Astrocyte (in vitro differentiated cells and primary cell): ENCODE measurements at regions not wholly inside any gene's neighbourhood (a gene's known extent, or its start where the extent isn't known, plus 50 kb on each side); places are given as distances from the start of the nearest gene placed in this dataset.
"Not testable (repeated sequence)": the region's sequence is repeated elsewhere in the genome, so short reads cannot be mapped to it uniquely, and the experiment has no call there.

Experiments used
- DNase-seq: peaks from one replicate; pipeline ENCODE4 v3.0.0-alpha.2; 2010; ENCODE audit warnings: low read depth
- FAIRE-seq: peaks from 2 replicates; lab custom pipeline; 2011; peaks lifted over from hg19 to GRCh38; lab: Jason Lieb, UNC
- H2AFZ ChIP-seq: 2 replicates; pipeline ENCODE4 v1.6.0; 2012; ENCODE audit warnings: low read depth, low read length, inconsistent platforms
- H3K27ac ChIP-seq: 2 replicates; pipeline ENCODE4 v1.5.1; 2011; ENCODE audit warnings: low read depth, low read length, inconsistent platforms
- H3K27me3 ChIP-seq: 2 replicates; pipeline ENCODE4 v1.6.0; 2011; ENCODE audit warnings: low read length, inconsistent platforms; ENCODE audit not compliant: insufficient read depth
- H3K36me3 ChIP-seq: 2 replicates; pipeline ENCODE4 v1.5.1; 2011; ENCODE audit warnings: low read length, inconsistent platforms; ENCODE audit not compliant: insufficient read depth
- H3K4me1 ChIP-seq: 2 replicates; pipeline ENCODE4 v1.5.1; 2011; ENCODE audit warnings: low read length, inconsistent platforms; ENCODE audit not compliant: insufficient read depth
- H3K4me2 ChIP-seq: 2 replicates; pipeline ENCODE4 v1.6.0; 2012; ENCODE audit warnings: low read length, inconsistent platforms
- H3K4me3 ChIP-seq: 2 replicates; pipeline ENCODE4 v1.5.1; 2011; ENCODE audit warnings: low read depth, mild to moderate bottlenecking, low read length, inconsistent platforms; ENCODE audit not compliant: insufficient read depth
- H3K79me2 ChIP-seq: 2 replicates; pipeline ENCODE4 v1.6.0; 2012; ENCODE audit warnings: mild to moderate bottlenecking, low read length, inconsistent platforms; ENCODE audit not compliant: insufficient read depth
- H3K9ac ChIP-seq: 2 replicates; pipeline ENCODE4 v1.6.0; 2012; ENCODE audit warnings: mild to moderate bottlenecking, low read length, inconsistent platforms
- H3K9me3 ChIP-seq: 2 replicates; pipeline ENCODE4 v1.5.1; 2012; ENCODE audit warnings: low read depth, mild to moderate bottlenecking, low read length, inconsistent platforms; ENCODE audit not compliant: insufficient read depth
- H4K20me1 ChIP-seq: 2 replicates; pipeline ENCODE4 v1.6.0; 2012; ENCODE audit warnings: low read length, inconsistent platforms; ENCODE audit not compliant: insufficient read depth
- H3K27ac Mint-ChIP-seq: one replicate; pipeline ENCODE4 v1.8.0; 2021; ENCODE audit warnings: mild to moderate bottlenecking, mixed read lengths; ENCODE audit not compliant: unreplicated experiment
- H3K27me3 Mint-ChIP-seq: one replicate; pipeline ENCODE4 v1.8.0; 2021; ENCODE audit warnings: low read depth, mixed read lengths; ENCODE audit not compliant: unreplicated experiment
- H3K36me3 Mint-ChIP-seq: one replicate; pipeline ENCODE4 v1.8.0; 2021; ENCODE audit warnings: low read depth, mixed read lengths; ENCODE audit not compliant: unreplicated experiment
- H3K4me1 Mint-ChIP-seq: one replicate; pipeline ENCODE4 v1.8.0; 2021; ENCODE audit warnings: low read depth, mixed read lengths; ENCODE audit not compliant: unreplicated experiment
- H3K4me3 Mint-ChIP-seq: one replicate; pipeline ENCODE4 v1.8.0; 2021; ENCODE audit warnings: mild to moderate bottlenecking, moderate library complexity, mixed read lengths; ENCODE audit not compliant: unreplicated experiment
- H3K9me3 Mint-ChIP-seq: one replicate; pipeline ENCODE4 v1.8.0; 2021; ENCODE audit warnings: mild to moderate bottlenecking, mixed read lengths; ENCODE audit not compliant: unreplicated experiment
- EZH2 ChIP-seq: IDR thresholded peaks from 2 replicates; pipeline ENCODE4 v1.6.1; 2012; ENCODE audit warnings: mild to moderate bottlenecking, low read length, inconsistent platforms; ENCODE audit not compliant: insufficient read depth
- TF ChIP-seq, protein P1 (sequence below): IDR thresholded peaks from 2 replicates; pipeline ENCODE4 v1.5.1; 2011; ENCODE audit warnings: low read depth, mild to moderate bottlenecking, inconsistent platforms, low read length, moderate library complexity; ENCODE audit not compliant: insufficient read depth

DNA sequence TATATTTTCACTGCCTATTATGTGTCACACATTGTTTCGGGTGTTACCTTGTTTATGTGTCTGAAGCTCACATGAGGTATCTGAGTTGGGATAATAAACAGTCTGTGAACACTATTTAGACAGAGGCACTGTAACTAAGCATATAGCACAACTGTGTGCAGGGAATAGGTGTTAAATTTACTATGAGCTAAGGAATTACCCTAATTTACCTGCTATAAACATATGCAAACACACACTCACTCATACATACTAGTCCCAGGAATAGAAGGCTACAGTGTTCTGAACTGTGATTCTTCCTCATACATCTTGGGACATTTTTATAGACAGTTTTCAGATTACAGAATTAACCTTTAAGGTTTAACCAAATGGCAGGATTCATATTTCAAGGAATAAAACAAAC lies 127.6 kb upstream of the SPANXN4 start:
- Mint-ChIP-seq H3K36me3 (no peaks in the 10 kb centered on the region), H3K4me3 (no peak overlapping the region), H3K27me3 (no peaks in the 10 kb centered on the region), H3K9me3 (no peaks in the 10 kb centered on the region), H3K27ac (no peak overlapping the region), H3K4me1 (no peaks in the 10 kb centered on the region)
- Histone ChIP-seq H3K27ac (no peak overlapping the region), H3K4me3 (no peak overlapping the region), H3K4me2 (no peak overlapping the region), H4K20me1 (no peaks in the 10 kb centered on the region), H3K4me1 (no peaks in the 10 kb centered on the region), H3K9ac (no peak overlapping the region), H2AFZ (no peak overlapping the region), H3K27me3 (no peaks in the 10 kb centered on the region), H3K79me2 (no peaks in the 10 kb centered on the region), H3K9me3 (no peaks in the 10 kb centered on the region), H3K36me3 (no peaks in the 10 kb centered on the region)
- TF ChIP-seq, protein P1, sequence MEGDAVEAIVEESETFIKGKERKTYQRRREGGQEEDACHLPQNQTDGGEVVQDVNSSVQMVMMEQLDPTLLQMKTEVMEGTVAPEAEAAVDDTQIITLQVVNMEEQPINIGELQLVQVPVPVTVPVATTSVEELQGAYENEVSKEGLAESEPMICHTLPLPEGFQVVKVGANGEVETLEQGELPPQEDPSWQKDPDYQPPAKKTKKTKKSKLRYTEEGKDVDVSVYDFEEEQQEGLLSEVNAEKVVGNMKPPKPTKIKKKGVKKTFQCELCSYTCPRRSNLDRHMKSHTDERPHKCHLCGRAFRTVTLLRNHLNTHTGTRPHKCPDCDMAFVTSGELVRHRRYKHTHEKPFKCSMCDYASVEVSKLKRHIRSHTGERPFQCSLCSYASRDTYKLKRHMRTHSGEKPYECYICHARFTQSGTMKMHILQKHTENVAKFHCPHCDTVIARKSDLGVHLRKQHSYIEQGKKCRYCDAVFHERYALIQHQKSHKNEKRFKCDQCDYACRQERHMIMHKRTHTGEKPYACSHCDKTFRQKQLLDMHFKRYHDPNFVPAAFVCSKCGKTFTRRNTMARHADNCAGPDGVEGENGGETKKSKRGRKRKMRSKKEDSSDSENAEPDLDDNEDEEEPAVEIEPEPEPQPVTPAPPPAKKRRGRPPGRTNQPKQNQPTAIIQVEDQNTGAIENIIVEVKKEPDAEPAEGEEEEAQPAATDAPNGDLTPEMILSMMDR = no peak
- no peak for TF ChIP-seq EZH2
- FAIRE-seq (no peak), DNase-seq (no peak)

DNA sequence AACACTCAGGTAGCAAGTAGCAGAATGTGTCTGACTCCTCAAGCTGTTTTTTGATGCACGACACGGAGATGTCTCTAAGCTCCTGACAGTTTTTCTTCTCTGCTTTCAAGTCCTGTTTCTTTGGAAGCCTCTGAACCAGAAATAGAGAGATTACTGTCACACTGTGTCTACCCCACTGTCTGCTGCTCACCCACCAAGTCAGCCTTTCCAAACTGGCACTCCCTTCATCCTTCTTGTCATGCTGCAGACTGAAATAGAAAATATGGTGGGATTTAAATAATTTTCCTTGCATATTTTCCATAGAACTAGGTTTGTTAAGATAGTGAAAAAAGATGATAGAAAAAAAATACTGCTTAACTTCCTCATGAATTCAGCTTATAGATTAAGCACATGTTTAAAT lies 102.5 kb upstream of the SPANXN4 start:
- DNase-seq (no peak), FAIRE-seq (peak; percentile 93)
- Histone ChIP-seq H3K79me2 (no peaks in the 10 kb centered on the region), H2AFZ (no peak overlapping the region), H3K27me3 (no peaks in the 10 kb centered on the region), H4K20me1 (no peaks in the 10 kb centered on the region), H3K4me3 (no peak overlapping the region), H3K9me3 (no peaks in the 10 kb centered on the region), H3K36me3 (no peaks in the 10 kb centered on the region), H3K4me1 (no peaks in the 10 kb centered on the region), H3K4me2 (no peak overlapping the region), H3K9ac (no peak overlapping the region), H3K27ac (no peak overlapping the region)
- Mint-ChIP-seq H3K9me3 (no peaks in the 10 kb centered on the region), H3K36me3 (no peaks in the 10 kb centered on the region), H3K27ac (no peak overlapping the region), H3K27me3 (no peaks in the 10 kb centered on the region), H3K4me1 (no peaks in the 10 kb centered on the region), H3K4me3 (no peak overlapping the region)
- no peak for TF ChIP-seq EZH2
- TF ChIP-seq, protein P1 = no peak

DNA sequence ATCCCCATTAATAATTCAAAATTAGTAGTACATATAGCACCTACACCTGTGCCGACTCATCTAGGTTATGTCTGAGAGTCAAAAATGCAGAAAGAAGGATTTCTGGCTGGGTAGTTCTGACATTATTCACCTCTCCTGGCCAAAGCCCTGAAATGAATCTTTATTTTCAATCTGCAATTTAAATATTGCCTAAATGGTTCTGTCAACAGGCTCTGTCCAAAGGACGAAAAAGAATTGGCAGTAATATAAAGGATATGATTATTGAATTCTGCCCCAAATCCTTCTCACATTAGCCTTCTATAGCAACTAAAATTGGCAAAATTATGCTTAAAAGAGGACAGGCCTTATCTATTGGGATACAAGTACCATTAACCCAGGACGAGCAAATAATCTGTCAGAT lies 86.9 kb upstream of the SPANXN4 start:
- H2AFZ ChIP-seq = no peak overlapping the region
- H3K4me2 ChIP-seq = no peak overlapping the region
- Mint-ChIP-seq H3K4me1 (no peaks in the 10 kb centered on the region), H3K36me3 (no peaks in the 10 kb centered on the region), H3K9me3 (no peaks in the 10 kb centered on the region), H3K27me3 (no peaks in the 10 kb centered on the region), H3K27ac (no peak overlapping the region), H3K4me3 (no peak overlapping the region)
- no peaks in the 10 kb centered on the region for H3K4me1 ChIP-seq
- FAIRE-seq = no peak
- TF ChIP-seq EZH2 = no peak
- TF ChIP-seq, protein P1 = no peak
- H3K9me3 ChIP-seq = no peaks in the 10 kb centered on the region
- no peaks in the 10 kb centered on the region for H4K20me1 ChIP-seq
- no peak overlapping the region for H3K4me3 ChIP-seq
- DNase-seq = no peak
- H3K36me3 ChIP-seq = no peaks in the 10 kb centered on the region
- H3K9ac ChIP-seq = no peak overlapping the region
- H3K79me2 ChIP-seq = no peaks in the 10 kb centered on the region
- H3K27ac ChIP-seq = no peak overlapping the region
- H3K27me3 ChIP-seq = no peaks in the 10 kb centered on the region

DNA sequence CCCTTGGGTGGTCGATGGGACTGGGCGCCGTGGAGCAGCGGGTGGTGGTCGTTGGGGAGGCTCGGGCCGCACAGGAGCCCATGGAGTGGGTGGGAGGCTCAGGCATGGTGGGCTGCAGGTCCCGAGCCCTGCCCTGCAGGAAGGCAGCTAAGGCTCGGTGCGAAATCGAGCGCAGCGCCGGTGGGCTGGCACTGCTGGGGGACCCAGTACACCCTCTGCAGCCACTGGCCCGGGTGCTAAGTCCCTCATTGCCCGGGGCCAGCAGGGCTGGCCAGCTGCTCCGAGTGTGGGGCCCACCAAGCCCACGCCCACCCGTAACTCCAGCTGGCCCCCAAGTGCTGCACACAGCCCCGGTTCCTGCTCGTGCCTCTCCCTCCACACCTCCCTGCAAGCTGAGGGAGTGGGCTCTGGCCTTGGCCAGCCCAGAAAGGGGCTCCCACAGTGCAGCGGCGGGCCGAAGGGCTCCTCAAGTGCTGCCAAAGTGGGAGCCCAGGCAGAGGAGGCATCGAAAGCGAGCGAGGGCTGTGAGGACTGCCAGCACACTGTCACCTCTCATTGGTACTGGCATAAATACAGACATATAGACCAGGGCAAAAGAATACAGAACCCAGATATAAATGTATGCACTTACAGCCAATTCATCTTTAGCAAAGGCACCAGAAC lies 53.5 kb upstream of the SPANXN4 start:
- not testable (repeated sequence) for H3K27me3 Mint-ChIP-seq, FAIRE-seq, H3K4me1 ChIP-seq, H3K4me2 ChIP-seq, H3K4me3 ChIP-seq, H3K27ac Mint-ChIP-seq, H4K20me1 ChIP-seq, H3K27ac ChIP-seq, H2AFZ ChIP-seq, H3K79me2 ChIP-seq, DNase-seq, H3K9me3 ChIP-seq, H3K27me3 ChIP-seq, H3K9ac ChIP-seq, H3K36me3 ChIP-seq, H3K9me3 Mint-ChIP-seq, H3K4me1 Mint-ChIP-seq, H3K4me3 Mint-ChIP-seq, H3K36me3 Mint-ChIP-seq
